ENCODE measurements at regions not wholly inside any gene's neighbourhood (a gene's known extent, or its start where the extent isn't known, plus 50 kb on each side); places are given as distances from the start of the nearest gene placed in this dataset.

GRCh38 chr2:75333646-75334045 lies 134.3 kb upstream of the TACR1 start:
- in situ Hi-C loops (cut with HindIII; ENCODE audit: low pct_unique_long_range_greater_than_20kb, low sequenced_read_pairs): no loop called here
- DNase-seq (ENCODE audit: low read depth in 1 of 2, low spot score in 1 of 2): no peak

DNA sequence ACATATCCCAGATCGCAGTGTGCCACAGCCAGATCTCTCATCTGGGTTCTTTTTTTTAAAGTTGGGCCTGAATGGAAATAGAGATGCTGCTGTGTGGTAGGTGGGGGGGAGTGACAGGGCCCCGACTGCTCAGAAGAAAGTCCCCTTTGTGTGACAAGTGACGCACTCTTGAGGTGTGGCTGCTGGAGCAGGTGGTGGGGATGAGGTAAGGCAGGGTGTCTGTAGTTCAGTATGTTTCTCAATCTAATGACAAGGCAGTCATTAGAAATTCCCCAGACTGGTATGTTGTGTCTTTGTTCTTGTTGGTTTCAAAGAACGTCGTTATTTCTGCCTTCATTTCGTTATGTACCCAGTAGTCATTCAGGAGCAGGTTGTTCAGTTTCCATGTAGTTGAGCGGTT lies 128.8 kb upstream of the TACR1 start:
- in situ Hi-C loops (cut with HindIII; ENCODE audit: low pct_unique_long_range_greater_than_20kb, low sequenced_read_pairs): no loop called here
- DNase-seq (ENCODE audit: low read depth in 1 of 2, low spot score in 1 of 2): no peak
- TF ChIP-seq JUND (IDR thresholded peaks at IDR 0.05; ENCODE audit: low read depth): no peak

More at GRCh38 chr2:75333646-75334045, 134.3 kb upstream of the TACR1 start:
- no peak for TF ChIP-seq JUND (IDR thresholded peaks at IDR 0.05; ENCODE audit: low read depth)

- no peak for TF ChIP-seq JUND (IDR thresholded peaks at IDR 0.05; ENCODE audit: low read depth)
- in situ Hi-C loops (cut with HindIII; ENCODE audit: low pct_unique_long_range_greater_than_20kb, low sequenced_read_pairs): no loop called here
- DNase-seq (ENCODE audit: low read depth in 1 of 2, low spot score in 1 of 2): no peak
Observed at GRCh38 chr2:75327334-75327733, 128.0 kb upstream of the TACR1 start.

DNA sequence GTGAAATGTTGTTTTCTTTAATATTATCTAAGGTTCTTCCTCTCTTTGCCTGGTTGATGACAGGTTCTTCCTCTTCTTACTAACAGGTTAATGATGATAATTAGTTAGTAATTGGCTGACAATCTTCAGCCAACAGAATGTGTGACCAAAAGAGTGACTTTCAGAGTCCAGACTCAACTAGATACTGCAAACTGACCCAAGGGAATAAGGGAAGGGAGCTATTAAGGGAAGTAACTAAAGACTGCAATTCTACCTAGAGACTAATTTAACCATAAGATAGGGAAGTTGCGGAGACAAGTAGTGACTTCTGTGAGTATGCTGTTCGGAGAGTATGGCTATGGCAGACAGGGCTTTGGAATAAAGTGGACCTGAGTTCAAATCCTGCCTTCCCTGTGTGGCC lies 127.3 kb upstream of the TACR1 start:
- DNase-seq (ENCODE audit: low read depth in 1 of 2, low spot score in 1 of 2): no peak
- in situ Hi-C loops (cut with HindIII; ENCODE audit: low pct_unique_long_range_greater_than_20kb, low sequenced_read_pairs): no loop called here

DNA sequence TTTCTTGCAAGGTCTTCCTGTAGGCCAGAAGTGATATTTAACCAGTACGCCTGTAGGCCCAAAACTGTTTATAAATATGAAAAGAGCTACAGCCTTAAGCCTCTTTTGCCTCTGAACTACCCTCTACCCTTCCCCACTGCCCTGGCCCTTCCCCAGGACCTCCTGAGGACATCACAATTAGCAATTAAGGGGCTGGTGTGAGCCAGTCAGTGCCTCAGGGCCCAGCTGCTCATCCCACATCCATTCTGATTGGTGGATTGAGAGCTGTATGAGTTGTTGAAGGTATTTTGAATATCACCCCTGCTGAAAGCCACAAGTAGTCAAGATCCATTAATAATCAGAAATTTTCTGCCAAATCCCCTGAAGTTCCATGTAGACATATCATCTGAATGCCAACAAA lies 126.3 kb upstream of the TACR1 start:
- in situ Hi-C loops (cut with HindIII; ENCODE audit: low pct_unique_long_range_greater_than_20kb, low sequenced_read_pairs): no loop called here
- no peak for TF ChIP-seq JUND (IDR thresholded peaks at IDR 0.05; ENCODE audit: low read depth)
- DNase-seq (ENCODE audit: low read depth in 1 of 2, low spot score in 1 of 2): no peak

More for the DNA sequence above, 127.3 kb upstream of the TACR1 start:
- no peak for TF ChIP-seq JUND (IDR thresholded peaks at IDR 0.05; ENCODE audit: low read depth)

- in situ Hi-C loops (cut with HindIII; ENCODE audit: low pct_unique_long_range_greater_than_20kb, low sequenced_read_pairs): no loop called here
- no peak for DNase-seq (ENCODE audit: low read depth in 1 of 2, low spot score in 1 of 2)
- TF ChIP-seq JUND (IDR thresholded peaks at IDR 0.05; ENCODE audit: low read depth): no peak
Observed at GRCh38 chr2:75324861-75325284, 125.6 kb upstream of the TACR1 start.

- in situ Hi-C loops (cut with HindIII; ENCODE audit: low pct_unique_long_range_greater_than_20kb, low sequenced_read_pairs): no loop called here
- DNase-seq (ENCODE audit: low read depth in 1 of 2, low spot score in 1 of 2): no peak
- TF ChIP-seq JUND (IDR thresholded peaks at IDR 0.05; ENCODE audit: low read depth): no peak
Observed at GRCh38 chr2:75324141-75324540, 124.8 kb upstream of the TACR1 start.

GRCh38 chr2:75321599-75321922 lies 122.2 kb upstream of the TACR1 start:
- no peak for TF ChIP-seq JUND (IDR thresholded peaks at IDR 0.05; ENCODE audit: low read depth)
- in situ Hi-C loops (cut with HindIII; ENCODE audit: low pct_unique_long_range_greater_than_20kb, low sequenced_read_pairs): no loop called here
- DNase-seq (ENCODE audit: low read depth in 1 of 2, low spot score in 1 of 2): no peak

DNA sequence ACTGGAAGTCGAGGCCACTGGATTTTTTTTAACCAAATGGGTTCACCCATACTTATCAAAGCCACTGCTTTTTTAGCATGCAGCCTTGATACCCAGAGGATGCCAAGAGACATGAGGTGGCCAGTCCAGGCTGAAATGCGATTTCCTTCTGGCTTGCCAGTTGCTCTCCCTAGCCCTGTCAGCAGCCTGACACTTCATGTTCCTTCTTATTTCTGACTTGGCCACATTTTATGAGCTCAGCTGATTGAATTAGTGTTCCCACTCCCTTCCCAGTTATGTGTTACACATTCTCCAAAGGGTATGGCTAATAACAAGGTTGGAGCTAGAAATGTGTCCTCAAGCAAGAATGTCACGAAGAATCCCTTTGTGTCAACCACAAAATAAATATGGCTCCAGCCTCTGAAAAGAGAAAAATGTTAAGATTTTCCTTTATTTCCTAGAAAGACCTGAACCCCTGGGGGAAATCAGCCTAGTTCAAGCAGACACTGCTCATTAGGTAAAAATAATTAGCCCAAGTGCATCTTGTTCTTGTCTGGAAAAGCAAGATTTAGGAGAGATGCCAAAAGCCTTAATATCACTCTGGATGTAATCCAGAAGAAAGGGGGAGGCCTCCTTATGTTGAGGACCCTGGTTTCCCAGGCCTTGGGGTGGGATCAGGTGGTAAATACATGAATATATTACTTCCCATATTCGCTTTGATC lies 121.7 kb upstream of the TACR1 start:
- no peak for DNase-seq (ENCODE audit: low read depth in 1 of 2, low spot score in 1 of 2)
- in situ Hi-C loops (cut with HindIII; ENCODE audit: low pct_unique_long_range_greater_than_20kb, low sequenced_read_pairs): no loop called here
- no peak for TF ChIP-seq JUND (IDR thresholded peaks at IDR 0.05; ENCODE audit: low read depth)

- TF ChIP-seq JUND (IDR thresholded peaks at IDR 0.05; ENCODE audit: low read depth): no peak
- no peak for DNase-seq (ENCODE audit: low read depth in 1 of 2, low spot score in 1 of 2)
- in situ Hi-C loops (cut with HindIII; ENCODE audit: low pct_unique_long_range_greater_than_20kb, low sequenced_read_pairs): no loop called here
Observed at GRCh38 chr2:75319951-75320350, 120.6 kb upstream of the TACR1 start.

DNA sequence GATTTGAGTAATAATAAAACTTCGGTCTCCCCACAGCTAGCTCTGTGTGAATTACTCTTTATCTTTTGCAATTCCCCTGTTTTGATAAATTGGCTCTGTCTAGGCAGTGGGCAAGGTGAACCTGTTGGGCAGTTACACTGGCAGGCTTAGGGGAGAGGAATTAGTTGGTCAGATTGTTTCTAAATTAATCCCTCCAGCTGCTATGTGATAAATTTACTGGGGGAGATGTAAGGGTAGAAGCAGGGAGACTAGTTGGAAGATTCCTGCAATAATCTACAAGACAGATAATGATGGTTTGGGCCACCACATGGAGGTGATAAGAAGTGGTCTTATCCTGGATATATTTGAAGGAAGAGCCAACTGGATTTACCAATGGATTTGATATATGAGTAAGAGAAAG lies 118.5 kb upstream of the TACR1 start:
- no peak for TF ChIP-seq JUND (IDR thresholded peaks at IDR 0.05; ENCODE audit: low read depth)
- in situ Hi-C loops (cut with HindIII; ENCODE audit: low pct_unique_long_range_greater_than_20kb, low sequenced_read_pairs): no loop called here
- DNase-seq (ENCODE audit: low read depth in 1 of 2, low spot score in 1 of 2): no peak

DNA sequence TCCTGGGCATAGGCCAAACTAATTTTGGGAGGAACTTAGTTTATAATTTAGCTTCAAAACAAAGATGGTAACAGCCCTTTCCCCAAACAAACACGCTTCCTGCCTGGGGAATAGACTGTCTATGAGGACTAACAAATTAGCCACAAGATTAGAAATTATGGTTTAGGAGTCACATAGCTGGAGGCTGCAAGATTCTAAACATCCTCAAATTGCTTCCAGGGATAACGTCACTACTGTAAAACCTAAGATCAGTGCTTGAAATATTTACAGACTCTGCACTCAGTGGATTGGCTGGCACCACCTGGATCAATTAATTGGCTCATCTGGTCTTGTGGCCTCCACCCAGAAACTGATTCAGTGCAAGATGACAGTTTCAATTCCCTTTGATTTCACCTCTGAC lies 118.0 kb upstream of the TACR1 start:
- no peak for TF ChIP-seq JUND (IDR thresholded peaks at IDR 0.05; ENCODE audit: low read depth)
- in situ Hi-C loops (cut with HindIII; ENCODE audit: low pct_unique_long_range_greater_than_20kb, low sequenced_read_pairs): no loop called here
- no peak for DNase-seq (ENCODE audit: low read depth in 1 of 2, low spot score in 1 of 2)

- TF ChIP-seq JUND (IDR thresholded peaks at IDR 0.05; ENCODE audit: low read depth): no peak
- no peak for DNase-seq (ENCODE audit: low read depth in 1 of 2, low spot score in 1 of 2)
- in situ Hi-C loops (cut with HindIII; ENCODE audit: low pct_unique_long_range_greater_than_20kb, low sequenced_read_pairs): no loop called here
Observed at GRCh38 chr2:75315436-75315835, 116.1 kb upstream of the TACR1 start.

DNA sequence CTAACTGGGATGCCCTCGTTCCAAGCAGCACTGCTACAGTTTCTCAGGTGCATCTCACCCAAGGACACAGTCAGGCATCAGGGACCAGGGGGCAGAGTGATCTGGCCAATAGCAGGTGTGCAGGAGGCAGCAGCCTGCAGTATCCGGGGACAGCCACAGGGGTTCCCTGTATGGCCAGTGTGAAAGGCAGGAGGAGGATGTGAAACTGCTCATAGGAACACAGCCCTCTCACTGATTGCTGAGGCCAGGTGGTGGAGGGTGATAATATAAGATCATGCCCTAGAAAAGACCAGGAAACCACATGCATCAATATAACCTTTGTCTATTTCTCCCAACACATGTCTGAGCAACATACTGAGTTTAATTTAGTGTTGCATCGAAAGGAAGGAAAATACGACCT lies 112.7 kb upstream of the TACR1 start:
- peak in 1 of 2 experiments; percentile 6 for DNase-seq (ENCODE audit: low read depth in 1 of 2, low spot score in 1 of 2)
- TF ChIP-seq JUND (IDR thresholded peaks at IDR 0.05; ENCODE audit: low read depth): no peak
- in situ Hi-C loops (cut with HindIII; ENCODE audit: low pct_unique_long_range_greater_than_20kb, low sequenced_read_pairs): no loop called here
